K562 (cell line): ENCODE measurements at regions not wholly inside any gene's neighbourhood (a gene's known extent, or its start where the extent isn't known, plus 50 kb on each side); places are given as distances from the start of the nearest gene placed in this dataset.

Experiments
- ARNT ChIP-seq, 2 experiments: fragments of 450-650 bp; IDR thresholded peaks; 2 replicates each; pipeline ENCODE4 v1.6.1; 2016; ENCODE audit warnings: mild to moderate bottlenecking in 1 of 2
- DMBX1 ChIP-seq: fragments of 250-450 bp; sonication (Bioruptor Pico); IDR thresholded peaks from 2 replicates; pipeline ENCODE4 v1.8.0; 2022; ENCODE audit warnings: inconsistent platforms, mild to moderate bottlenecking, moderate library complexity, borderline replicate concordance
- ETV6 ChIP-seq, 3 experiments: fragments of 150-350 bp in 1 of 3; sonication (generic) in 1 of 3; formaldehyde crosslinking in 1 of 3; IDR thresholded peaks; 2 replicates each; pipeline versions ENCODE4 v1.6.1 to v1.8.0; 2014 to 2022; ENCODE audit warnings: borderline replicate concordance in 2 of 3, low read depth in 2 of 3, antibody characterized with exemption in 1 of 3, low read length in 1 of 3, mild to moderate bottlenecking in 1 of 3, missing genetic modification reagents in 1 of 3
- GABPB1 ChIP-seq: sonication (generic); formaldehyde crosslinking; IDR thresholded peaks from 2 replicates; pipeline ENCODE4 v1.8.0; 2022; ENCODE audit warnings: mild to moderate bottlenecking, missing genetic modification reagents
- JUNB ChIP-seq: fragments of 450-650 bp; formaldehyde crosslinking; conservative IDR thresholded peaks from 2 replicates; pipeline ENCODE4 v1.4.0; 2020; ENCODE audit warnings: mild to moderate bottlenecking
- MEF2D ChIP-seq: conservative IDR thresholded peaks from 2 replicates; pipeline ENCODE4 v1.6.1; 2016; ENCODE audit warnings: low read depth, missing genetic modification characterization, missing compliant biosample characterization
- MEIS2 ChIP-seq: fragments of 450-650 bp; IDR thresholded peaks from 2 replicates; pipeline ENCODE4 v1.6.1; 2014; ENCODE audit warnings: mild to moderate bottlenecking; ENCODE audit not compliant: partially characterized antibody
- MTA1 ChIP-seq: fragments of 450-650 bp; IDR thresholded peaks from 2 replicates; pipeline ENCODE4 v1.6.1; 2017; ENCODE audit warnings: borderline replicate concordance
- NCOA4 ChIP-seq: fragments of 450-650 bp; IDR thresholded peaks from 2 replicates; pipeline ENCODE4 v1.6.1; 2018; ENCODE audit warnings: mild to moderate bottlenecking; ENCODE audit not compliant: partially characterized antibody
- NFIC ChIP-seq: fragments of 450-650 bp; IDR thresholded peaks from 2 replicates; pipeline ENCODE4 v1.6.1; 2017; ENCODE audit warnings: mild to moderate bottlenecking, inconsistent platforms
- NR3C1 ChIP-seq: sonication (generic); formaldehyde crosslinking; IDR thresholded peaks from 2 replicates; pipeline ENCODE4 v1.8.1; 2022; ENCODE audit warnings: missing genetic modification reagents
- RAD21 ChIP-seq, 2 experiments: fragments of 250-450 bp in 1 of 2; fragments of 450-650 bp in 1 of 2; sonication (Bioruptor Pico) in 1 of 2; formaldehyde crosslinking in 1 of 2; IDR thresholded peaks in 1 of 2; conservative IDR thresholded peaks in 1 of 2; 2 replicates each; pipeline versions ENCODE4 v1.4.0 to v1.8.0; 2020 to 2022; ENCODE audit warnings: mild to moderate bottlenecking in 2 of 2, moderate library complexity in 1 of 2
- RB1 ChIP-seq: fragments of 450-650 bp; IDR thresholded peaks from 2 replicates; pipeline ENCODE4 v1.6.1; 2017; ENCODE audit warnings: low read depth, mild to moderate bottlenecking
- RFX5 ChIP-seq: IDR thresholded peaks from 2 replicates; pipeline ENCODE4 v1.6.1; 2011; ENCODE audit warnings: low read depth, mild to moderate bottlenecking, improper control_type of control experiment, low read length
- STAG1 ChIP-seq: sonication (generic); formaldehyde crosslinking; IDR thresholded peaks from 2 replicates; pipeline ENCODE4 v1.5.0; 2020; ENCODE audit warnings: missing genetic modification reagents, borderline replicate concordance
- ZNF584 ChIP-seq: fragments of 200-800 bp; sonication (Bioruptor generic); IDR thresholded peaks from 2 replicates; pipeline ENCODE4 v1.6.1; 2016; ENCODE audit warnings: low read depth, mild to moderate bottlenecking, missing genetic modification characterization, missing compliant biosample characterization
- TF ChIP-seq, protein P1 (sequence below): fragments of 200-800 bp; sonication (Bioruptor generic); IDR thresholded peaks from 2 replicates; pipeline ENCODE4 v1.6.1; 2016; ENCODE audit warnings: missing genetic modification characterization, missing compliant biosample characterization
- TF ChIP-seq, protein P2 (sequence below): fragments of 450-650 bp; IDR thresholded peaks from 2 replicates; pipeline ENCODE4 v1.6.1; 2016; ENCODE audit warnings: antibody characterized with exemption
- TF ChIP-seq, protein P3 (sequence below), 3 experiments: IDR thresholded peaks in 2 of 3; conservative IDR thresholded peaks in 1 of 3; 2 replicates each; pipeline ENCODE4 v1.5.1; 2011 to 2012; ENCODE audit warnings: low read length in 3 of 3, mild to moderate bottlenecking in 3 of 3, control low read depth in 2 of 3, improper control_type of control experiment in 1 of 3, inconsistent platforms in 1 of 3, low read depth in 1 of 3, mixed read lengths in 1 of 3, moderate library complexity in 1 of 3; ENCODE audit not compliant: insufficient read depth in 2 of 3

- TF ChIP-seq, protein P1, sequence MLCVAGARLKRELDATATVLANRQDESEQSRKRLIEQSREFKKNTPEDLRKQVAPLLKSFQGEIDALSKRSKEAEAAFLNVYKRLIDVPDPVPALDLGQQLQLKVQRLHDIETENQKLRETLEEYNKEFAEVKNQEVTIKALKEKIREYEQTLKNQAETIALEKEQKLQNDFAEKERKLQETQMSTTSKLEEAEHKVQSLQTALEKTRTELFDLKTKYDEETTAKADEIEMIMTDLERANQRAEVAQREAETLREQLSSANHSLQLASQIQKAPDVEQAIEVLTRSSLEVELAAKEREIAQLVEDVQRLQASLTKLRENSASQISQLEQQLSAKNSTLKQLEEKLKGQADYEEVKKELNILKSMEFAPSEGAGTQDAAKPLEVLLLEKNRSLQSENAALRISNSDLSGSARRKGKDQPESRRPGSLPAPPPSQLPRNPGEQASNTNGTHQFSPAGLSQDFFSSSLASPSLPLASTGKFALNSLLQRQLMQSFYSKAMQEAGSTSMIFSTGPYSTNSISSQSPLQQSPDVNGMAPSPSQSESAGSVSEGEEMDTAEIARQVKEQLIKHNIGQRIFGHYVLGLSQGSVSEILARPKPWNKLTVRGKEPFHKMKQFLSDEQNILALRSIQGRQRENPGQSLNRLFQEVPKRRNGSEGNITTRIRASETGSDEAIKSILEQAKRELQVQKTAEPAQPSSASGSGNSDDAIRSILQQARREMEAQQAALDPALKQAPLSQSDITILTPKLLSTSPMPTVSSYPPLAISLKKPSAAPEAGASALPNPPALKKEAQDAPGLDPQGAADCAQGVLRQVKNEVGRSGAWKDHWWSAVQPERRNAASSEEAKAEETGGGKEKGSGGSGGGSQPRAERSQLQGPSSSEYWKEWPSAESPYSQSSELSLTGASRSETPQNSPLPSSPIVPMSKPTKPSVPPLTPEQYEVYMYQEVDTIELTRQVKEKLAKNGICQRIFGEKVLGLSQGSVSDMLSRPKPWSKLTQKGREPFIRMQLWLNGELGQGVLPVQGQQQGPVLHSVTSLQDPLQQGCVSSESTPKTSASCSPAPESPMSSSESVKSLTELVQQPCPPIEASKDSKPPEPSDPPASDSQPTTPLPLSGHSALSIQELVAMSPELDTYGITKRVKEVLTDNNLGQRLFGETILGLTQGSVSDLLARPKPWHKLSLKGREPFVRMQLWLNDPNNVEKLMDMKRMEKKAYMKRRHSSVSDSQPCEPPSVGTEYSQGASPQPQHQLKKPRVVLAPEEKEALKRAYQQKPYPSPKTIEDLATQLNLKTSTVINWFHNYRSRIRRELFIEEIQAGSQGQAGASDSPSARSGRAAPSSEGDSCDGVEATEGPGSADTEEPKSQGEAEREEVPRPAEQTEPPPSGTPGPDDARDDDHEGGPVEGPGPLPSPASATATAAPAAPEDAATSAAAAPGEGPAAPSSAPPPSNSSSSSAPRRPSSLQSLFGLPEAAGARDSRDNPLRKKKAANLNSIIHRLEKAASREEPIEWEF (CRISPR knock-in tag), result no peak
- TF ChIP-seq STAG1 (CRISPR knock-in tag), result no peak
- TF ChIP-seq MTA1, result no peak
- TF ChIP-seq RB1, result no peak
- no peak for TF ChIP-seq NR3C1
- no peak for TF ChIP-seq NFIC
- TF ChIP-seq MEIS2, result no peak
- TF ChIP-seq, protein P2, sequence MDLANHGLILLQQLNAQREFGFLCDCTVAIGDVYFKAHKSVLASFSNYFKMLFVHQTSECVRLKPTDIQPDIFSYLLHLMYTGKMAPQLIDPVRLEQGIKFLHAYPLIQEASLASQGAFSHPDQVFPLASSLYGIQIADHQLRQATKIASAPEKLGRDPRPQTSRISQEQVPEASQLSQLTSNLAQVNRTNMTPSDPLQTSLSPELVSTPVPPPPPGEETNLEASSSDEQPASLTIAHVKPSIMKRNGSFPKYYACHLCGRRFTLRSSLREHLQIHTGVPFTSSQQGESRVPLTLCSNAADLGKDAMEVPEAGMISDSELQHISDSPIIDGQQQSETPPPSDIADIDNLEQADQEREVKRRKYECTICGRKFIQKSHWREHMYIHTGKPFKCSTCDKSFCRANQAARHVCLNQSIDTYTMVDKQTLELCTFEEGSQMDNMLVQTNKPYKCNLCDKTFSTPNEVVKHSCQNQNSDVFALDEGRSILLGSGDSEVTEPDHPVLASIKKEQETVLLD, result no peak
- TF ChIP-seq NCOA4, result no peak
- no peak for TF ChIP-seq RFX5
- TF ChIP-seq, protein P3, sequence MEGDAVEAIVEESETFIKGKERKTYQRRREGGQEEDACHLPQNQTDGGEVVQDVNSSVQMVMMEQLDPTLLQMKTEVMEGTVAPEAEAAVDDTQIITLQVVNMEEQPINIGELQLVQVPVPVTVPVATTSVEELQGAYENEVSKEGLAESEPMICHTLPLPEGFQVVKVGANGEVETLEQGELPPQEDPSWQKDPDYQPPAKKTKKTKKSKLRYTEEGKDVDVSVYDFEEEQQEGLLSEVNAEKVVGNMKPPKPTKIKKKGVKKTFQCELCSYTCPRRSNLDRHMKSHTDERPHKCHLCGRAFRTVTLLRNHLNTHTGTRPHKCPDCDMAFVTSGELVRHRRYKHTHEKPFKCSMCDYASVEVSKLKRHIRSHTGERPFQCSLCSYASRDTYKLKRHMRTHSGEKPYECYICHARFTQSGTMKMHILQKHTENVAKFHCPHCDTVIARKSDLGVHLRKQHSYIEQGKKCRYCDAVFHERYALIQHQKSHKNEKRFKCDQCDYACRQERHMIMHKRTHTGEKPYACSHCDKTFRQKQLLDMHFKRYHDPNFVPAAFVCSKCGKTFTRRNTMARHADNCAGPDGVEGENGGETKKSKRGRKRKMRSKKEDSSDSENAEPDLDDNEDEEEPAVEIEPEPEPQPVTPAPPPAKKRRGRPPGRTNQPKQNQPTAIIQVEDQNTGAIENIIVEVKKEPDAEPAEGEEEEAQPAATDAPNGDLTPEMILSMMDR (IDR thresholded peaks at IDR 0.05 in 2 of 3, conservative IDR thresholded peaks at IDR 0.05 in 1 of 3; ENCODE audit: insufficient read depth in 2 of 3, low read depth in 1 of 3, low read length in 3 of 3), result peak in 2 of 3 experiments; percentile 18 to 37; a peak in 3 of 6 replicates
- TF ChIP-seq DMBX1 (CRISPR knock-in tag), result no peak
- peak in 1 of 2 experiments; percentile 36; a peak in 1 of 4 replicates for TF ChIP-seq RAD21 (CRISPR knock-in tag; conservative IDR thresholded peaks at IDR 0.05 in 1 of 2, IDR thresholded peaks at IDR 0.05 in 1 of 2)
- no peak for TF ChIP-seq ZNF584 (CRISPR knock-in tag)
- TF ChIP-seq MEF2D (tag), result no peak
- TF ChIP-seq GABPB1 (CRISPR knock-in tag), result no peak
- no peak for TF ChIP-seq ARNT (IDR thresholded peaks at IDR 0.05)
- no peak for TF ChIP-seq ETV6 (IDR thresholded peaks at IDR 0.05; ENCODE audit: borderline replicate concordance in 1 of 2, low read depth in 2 of 2, low read length in 1 of 2)
- TF ChIP-seq ETV6 (CRISPR knock-in tag; IDR thresholded peaks at IDR 0.05; ENCODE audit: borderline replicate concordance), result no peak
- no peak for TF ChIP-seq JUNB (CRISPR knock-in tag)
These were observed 75.0 kb upstream of the DAB2IP start (continued) for GRCh38 chr9:121576281-121577075.
